Activated naive CD4-positive, alpha-beta T cell treated with anti-CD3 and anti-CD28 coated beads, Interleukin-2, amount 10 ng/mL, durations not matched to agents 7 days and 5 days (primary cell): ENCODE measurements at regions not wholly inside any gene's neighbourhood (a gene's known extent, or its start where the extent isn't known, plus 50 kb on each side); places are given as distances from the start of the nearest gene placed in this dataset.
"Not testable (repeated sequence)": the region's sequence is repeated elsewhere in the genome, so short reads cannot be mapped to it uniquely, and the experiment has no call there.

Experiments used
- CTCF ChIA-PET: fragments of 350-600 bp; sonication (Branson Sonifier 250); formaldehyde crosslinking; loops from one replicate; lab custom pipeline; 2021; ENCODE audit warnings: antibody characterized with exemption; lab: Charles Lee
- DNase-seq: peaks from one replicate; pipeline ENCODE4 v3.0.0-alpha.2; 2020
- H3K27ac Mint-ChIP-seq: one replicate; pipeline ENCODE4 v1.8.0; 2021; ENCODE audit warnings: mild to moderate bottlenecking, moderate library complexity, mixed read lengths
- H3K27me3 Mint-ChIP-seq: one replicate; pipeline ENCODE4 v1.8.0; 2021; ENCODE audit warnings: mild to moderate bottlenecking, mixed read lengths
- H3K36me3 Mint-ChIP-seq: one replicate; pipeline ENCODE4 v1.8.0; 2021; ENCODE audit warnings: mixed read lengths
- H3K4me1 Mint-ChIP-seq: one replicate; pipeline ENCODE4 v1.8.0; 2021; ENCODE audit warnings: mixed read lengths
- H3K4me3 Mint-ChIP-seq: one replicate; pipeline ENCODE4 v1.8.0; 2021; ENCODE audit warnings: mild to moderate bottlenecking, moderate library complexity, mixed read lengths
- H3K9me3 Mint-ChIP-seq: one replicate; pipeline ENCODE4 v1.8.0; 2021; ENCODE audit warnings: mixed read lengths

DNA sequence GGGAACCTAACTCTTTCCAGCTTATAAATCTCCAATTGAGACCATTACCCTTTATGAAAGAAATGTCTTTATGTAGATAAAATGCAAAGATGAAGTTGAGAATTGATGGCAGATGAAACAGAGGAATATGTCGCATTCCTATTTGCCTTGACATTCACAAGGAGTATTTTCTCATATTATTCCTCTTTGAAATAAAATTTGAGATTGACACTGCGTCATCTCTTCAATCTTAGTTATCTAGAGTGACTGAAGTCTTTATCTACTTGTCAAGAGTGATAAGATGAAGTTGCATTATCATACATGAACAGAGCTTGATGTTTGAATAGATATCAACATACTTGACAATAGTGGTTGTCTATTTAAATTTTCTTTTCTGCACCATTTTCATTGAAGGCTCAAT lies 574.4 kb upstream of the SOX9 start:
- no peak for DNase-seq
- Mint-ChIP-seq H3K9me3 (peaks cover 19% of the 10 kb centered on the region), H3K27me3 (no peaks in the 10 kb centered on the region), H3K4me1 (no peaks in the 10 kb centered on the region), H3K27ac (no peak overlapping the region), H3K36me3 (no peaks in the 10 kb centered on the region), H3K4me3 (no peak overlapping the region)
- CTCF ChIA-PET, result no interaction called here

DNA sequence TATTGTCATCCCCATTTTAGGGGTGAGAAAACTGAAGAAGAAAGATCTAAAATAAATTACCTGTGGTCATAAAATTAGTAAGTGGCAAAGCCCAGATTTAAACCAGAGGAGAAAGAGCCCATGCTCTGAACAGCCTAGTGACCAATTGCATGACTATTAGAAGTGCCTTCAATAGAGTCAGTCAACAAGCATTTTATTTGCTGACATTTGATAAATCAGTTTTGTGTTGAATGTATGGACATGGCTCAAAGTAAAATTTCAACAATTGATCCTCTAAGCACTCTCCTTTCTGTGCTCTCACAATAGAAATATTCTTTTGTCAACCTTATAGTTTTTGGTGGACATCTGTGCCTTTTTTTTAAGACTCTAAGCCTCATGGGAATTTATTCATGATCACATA lies 572.9 kb upstream of the SOX9 start:
- Mint-ChIP-seq H3K27ac (no peak overlapping the region), H3K4me1 (no peaks in the 10 kb centered on the region), H3K4me3 (no peak overlapping the region), H3K27me3 (no peaks in the 10 kb centered on the region), H3K36me3 (no peaks in the 10 kb centered on the region), H3K9me3 (peaks cover 22% of the 10 kb centered on the region)
- no peak for DNase-seq
- CTCF ChIA-PET, result no interaction called here

DNA sequence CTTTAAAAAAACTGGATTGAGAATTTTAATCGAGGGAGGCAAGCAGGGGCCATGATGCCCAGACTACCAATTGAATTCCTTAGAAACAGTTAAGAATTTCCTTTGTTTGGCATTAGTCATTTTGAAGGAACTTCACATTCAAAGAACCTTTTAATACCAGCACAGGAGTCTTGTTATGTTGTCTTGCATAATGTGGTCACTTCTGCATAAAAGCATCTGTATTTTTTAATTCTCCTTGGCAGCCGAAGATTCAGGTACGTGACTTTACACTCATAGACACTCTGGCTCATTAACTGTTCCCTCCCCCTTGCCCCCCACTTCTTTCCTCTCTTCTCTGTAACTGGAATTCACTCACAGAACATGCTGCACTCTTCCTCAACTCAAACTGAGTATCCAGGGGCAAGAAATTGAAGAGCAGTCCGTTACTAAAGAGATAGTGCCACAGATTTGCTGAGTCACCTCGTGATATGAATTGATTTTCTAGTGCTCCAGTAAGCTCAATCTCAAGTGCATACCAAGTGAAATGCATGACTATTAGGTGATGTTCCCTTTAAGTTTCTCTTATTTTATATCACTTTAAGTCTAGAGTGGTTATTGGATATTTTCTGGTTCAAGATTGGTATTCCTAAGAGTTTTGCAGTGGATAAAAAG lies 572.2 kb upstream of the SOX9 start:
- H3K9me3 Mint-ChIP-seq, result peaks cover 26% of the 10 kb centered on the region
- no peaks in the 10 kb centered on the region for H3K36me3 Mint-ChIP-seq
- no peak overlapping the region for H3K27ac Mint-ChIP-seq
- DNase-seq, result no peak
- no peaks in the 10 kb centered on the region for H3K27me3 Mint-ChIP-seq
- H3K4me3 Mint-ChIP-seq, result no peak overlapping the region
- H3K4me1 Mint-ChIP-seq, result no peaks in the 10 kb centered on the region
- CTCF ChIA-PET, result no interaction called here

DNA sequence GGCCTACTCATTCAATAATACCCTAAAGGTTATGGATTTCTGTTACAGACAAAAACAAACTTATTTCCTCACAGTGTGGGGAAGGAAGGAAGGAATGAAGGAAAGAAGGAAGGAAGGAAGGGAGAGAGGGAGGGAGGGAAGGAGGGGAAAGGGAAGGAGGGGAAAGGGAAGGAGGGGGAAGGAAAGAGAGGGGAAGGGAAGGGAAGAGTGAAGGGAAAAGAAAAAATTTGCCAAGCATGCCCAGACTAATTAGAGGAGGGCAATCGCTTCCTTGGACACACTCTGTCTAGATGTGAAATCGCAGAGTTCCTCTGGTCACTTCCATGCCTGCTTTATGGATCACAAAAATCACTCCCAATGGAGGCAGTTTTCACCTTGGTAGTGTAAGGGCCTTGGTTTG lies 570.1 kb upstream of the SOX9 start:
- H3K4me3 Mint-ChIP-seq, result no peak overlapping the region
- no peaks in the 10 kb centered on the region for H3K4me1 Mint-ChIP-seq
- peaks cover 18% of the 10 kb centered on the region for H3K9me3 Mint-ChIP-seq
- CTCF ChIA-PET, result no interaction called here
- no peak overlapping the region for H3K27ac Mint-ChIP-seq
- H3K36me3 Mint-ChIP-seq, result no peaks in the 10 kb centered on the region
- H3K27me3 Mint-ChIP-seq, result no peaks in the 10 kb centered on the region
- no peak for DNase-seq

DNA sequence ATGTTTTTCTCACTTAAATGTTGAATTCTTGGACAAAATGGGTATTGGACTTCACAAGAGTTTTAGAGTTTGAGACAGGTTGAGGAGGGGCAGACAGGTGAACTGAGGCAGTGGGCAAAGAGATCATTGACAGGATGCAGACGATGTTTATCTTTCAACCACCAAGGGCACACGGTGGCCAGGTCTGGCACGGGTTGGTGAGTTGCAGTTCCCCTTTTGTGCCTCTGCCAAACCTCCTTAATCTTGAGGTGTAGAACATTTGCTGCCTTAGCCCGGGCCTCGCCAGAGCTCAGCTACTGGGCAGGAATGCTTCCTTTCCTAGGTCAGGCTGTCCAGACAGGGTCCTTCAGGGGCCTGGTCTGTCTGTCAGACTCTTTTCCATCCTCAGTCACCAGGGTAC lies 567.4 kb upstream of the SOX9 start:
- H3K4me1 Mint-ChIP-seq, result no peaks in the 10 kb centered on the region
- DNase-seq, result no peak
- no peaks in the 10 kb centered on the region for H3K27me3 Mint-ChIP-seq
- H3K36me3 Mint-ChIP-seq, result no peaks in the 10 kb centered on the region
- H3K9me3 Mint-ChIP-seq, result peaks cover 26% of the 10 kb centered on the region
- CTCF ChIA-PET, result no interaction called here
- no peak overlapping the region for H3K4me3 Mint-ChIP-seq
- no peak overlapping the region for H3K27ac Mint-ChIP-seq

DNA sequence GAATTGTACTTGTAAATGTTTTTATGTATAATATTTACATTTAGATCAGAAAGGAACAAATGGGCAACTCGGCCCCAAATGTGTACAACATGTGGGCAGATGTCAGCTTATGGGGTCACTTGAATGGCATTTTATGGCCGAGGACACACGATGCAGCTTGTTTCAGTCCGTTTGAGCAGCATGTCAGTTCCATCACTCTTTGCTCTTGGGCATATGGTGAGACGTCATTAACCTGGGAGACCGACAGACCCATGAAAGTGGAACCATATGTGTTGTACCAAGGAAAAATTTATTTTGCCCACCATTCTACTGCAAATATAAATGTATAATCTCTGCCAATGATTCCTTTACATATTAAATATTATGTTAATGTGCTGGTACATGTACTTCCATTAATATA lies 561.9 kb upstream of the SOX9 start:
- Mint-ChIP-seq H3K36me3 (no peaks in the 10 kb centered on the region), H3K4me1 (no peaks in the 10 kb centered on the region), H3K9me3 (peaks cover 17% of the 10 kb centered on the region), H3K27me3 (no peaks in the 10 kb centered on the region), H3K4me3 (no peak overlapping the region), H3K27ac (no peak overlapping the region)
- CTCF ChIA-PET, result no interaction called here
- no peak for DNase-seq

DNA sequence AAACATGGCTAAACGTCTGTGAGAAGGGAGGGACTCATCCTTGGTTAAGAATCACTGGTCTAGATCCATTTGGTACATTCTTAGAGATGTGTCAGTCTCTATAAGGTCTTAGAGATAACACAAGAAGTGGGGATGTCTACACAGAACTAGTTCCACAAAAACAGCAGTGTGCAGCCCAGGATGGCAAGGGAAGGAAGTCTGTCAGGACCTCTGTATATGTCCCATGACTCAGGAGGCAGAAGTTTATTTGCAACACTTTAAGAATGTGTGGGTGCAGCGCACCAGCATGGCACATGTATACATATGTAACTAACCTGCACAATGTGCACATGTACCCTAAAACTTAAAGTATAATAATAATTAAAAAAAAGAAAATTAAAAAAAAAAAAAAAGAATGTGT lies 548.5 kb upstream of the SOX9 start:
- Mint-ChIP-seq H3K27me3 (no peaks in the 10 kb centered on the region), H3K36me3 (no peaks in the 10 kb centered on the region), H3K9me3 (peaks cover 11% of the 10 kb centered on the region), H3K4me1 (no peaks in the 10 kb centered on the region), H3K27ac (no peak overlapping the region), H3K4me3 (no peak overlapping the region)
- CTCF ChIA-PET, result no interaction called here
- no peak for DNase-seq

DNA sequence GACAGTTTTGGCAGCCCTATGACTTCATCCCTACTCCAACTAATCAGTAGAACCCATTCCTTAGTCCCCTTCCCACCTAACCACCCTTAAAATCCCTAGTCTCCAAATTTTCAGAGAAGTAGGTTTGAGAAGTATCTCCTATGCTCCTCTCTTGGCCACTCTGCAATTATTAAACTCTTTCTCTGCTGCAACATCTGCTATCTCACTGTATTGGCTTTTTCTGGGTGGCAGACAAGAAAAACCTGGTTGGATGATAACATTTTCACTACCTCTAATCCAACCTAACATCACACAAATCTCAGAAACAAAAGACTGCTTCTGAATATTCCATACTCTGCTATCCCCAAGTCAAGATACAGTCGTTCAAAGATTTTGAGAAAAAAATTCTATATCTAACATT lies 542.4 kb upstream of the SOX9 start:
- Mint-ChIP-seq H3K4me3 (no peak overlapping the region), H3K4me1 (no peaks in the 10 kb centered on the region), H3K36me3 (no peaks in the 10 kb centered on the region), H3K9me3 (peaks cover 9% of the 10 kb centered on the region), H3K27ac (no peak overlapping the region), H3K27me3 (no peaks in the 10 kb centered on the region)
- no peak for DNase-seq
- CTCF ChIA-PET, result no interaction called here

DNA sequence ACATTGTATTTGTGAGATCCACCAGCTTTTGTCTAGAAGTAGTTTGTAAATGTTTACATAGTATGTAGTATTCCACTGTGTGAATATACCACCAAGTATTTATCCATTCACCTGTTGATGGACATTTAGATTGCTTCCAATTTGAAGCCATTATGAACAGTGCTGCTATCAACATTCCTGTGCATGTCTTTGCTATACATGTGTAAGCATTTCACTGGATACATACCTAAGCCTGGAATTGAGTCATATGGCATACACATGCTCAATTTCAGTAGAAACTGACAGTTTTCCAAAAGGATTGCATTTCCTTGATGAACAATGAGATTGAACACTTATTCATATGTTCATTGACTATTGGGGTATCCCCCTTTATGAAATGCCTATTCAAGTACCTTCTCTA lies 540.6 kb upstream of the SOX9 start:
- Mint-ChIP-seq H3K27me3 (no peaks in the 10 kb centered on the region), H3K4me3 (no peak overlapping the region), H3K36me3 (no peaks in the 10 kb centered on the region), H3K9me3 (peaks cover 6% of the 10 kb centered on the region), H3K27ac (no peak overlapping the region), H3K4me1 (no peaks in the 10 kb centered on the region)
- DNase-seq, result no peak
- CTCF ChIA-PET, result no interaction called here

DNA sequence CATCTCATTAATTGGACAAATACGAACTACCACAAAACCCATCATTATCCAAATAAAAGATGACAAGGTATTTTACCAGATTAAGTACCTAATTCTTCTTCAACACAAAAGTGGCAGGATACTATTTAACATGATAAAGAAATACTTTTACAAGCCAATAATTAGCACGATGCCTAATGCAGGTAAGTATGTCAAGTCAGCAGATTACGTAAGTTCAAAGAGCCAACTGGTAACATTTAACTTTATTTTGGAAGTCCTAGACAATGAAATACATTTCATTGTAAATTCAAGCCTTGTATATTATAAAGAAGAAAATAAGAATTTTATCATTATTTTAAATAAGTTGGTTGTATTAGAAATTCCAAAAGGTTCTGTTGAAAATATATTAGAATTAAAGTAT lies 535.3 kb upstream of the SOX9 start:
- CTCF ChIA-PET, result no interaction called here
- DNase-seq, result no peak
- no peaks in the 10 kb centered on the region for H3K4me1 Mint-ChIP-seq
- H3K4me3 Mint-ChIP-seq, result no peak overlapping the region
- H3K27ac Mint-ChIP-seq, result no peak overlapping the region
- H3K27me3 Mint-ChIP-seq, result no peaks in the 10 kb centered on the region
- no peaks in the 10 kb centered on the region for H3K9me3 Mint-ChIP-seq
- no peaks in the 10 kb centered on the region for H3K36me3 Mint-ChIP-seq

DNA sequence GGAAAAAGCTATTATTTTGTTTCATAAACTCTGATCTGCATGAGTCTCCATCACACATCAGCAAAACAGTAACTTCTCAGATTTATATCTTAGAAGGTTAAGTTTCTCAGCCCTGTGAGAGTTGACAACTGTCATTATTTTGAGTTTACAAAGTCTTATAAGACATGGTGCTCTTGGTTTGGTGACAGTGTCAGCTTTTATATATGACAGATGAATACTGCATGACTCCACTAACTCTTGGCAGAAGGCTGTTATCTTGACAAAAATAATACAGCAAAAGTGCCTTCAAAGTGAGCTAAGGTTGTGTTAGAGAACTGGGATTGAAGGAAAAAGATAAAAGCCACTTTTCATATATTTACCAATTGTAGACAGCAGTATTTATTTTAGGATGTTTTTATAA lies 528.4 kb upstream of the SOX9 start:
- peaks cover 4% of the 10 kb centered on the region for H3K9me3 Mint-ChIP-seq
- H3K27me3 Mint-ChIP-seq, result no peaks in the 10 kb centered on the region
- H3K4me1 Mint-ChIP-seq, result no peaks in the 10 kb centered on the region
- no peak overlapping the region for H3K4me3 Mint-ChIP-seq
- CTCF ChIA-PET, result no interaction called here
- no peaks in the 10 kb centered on the region for H3K36me3 Mint-ChIP-seq
- H3K27ac Mint-ChIP-seq, result no peak overlapping the region
- DNase-seq, result no peak

DNA sequence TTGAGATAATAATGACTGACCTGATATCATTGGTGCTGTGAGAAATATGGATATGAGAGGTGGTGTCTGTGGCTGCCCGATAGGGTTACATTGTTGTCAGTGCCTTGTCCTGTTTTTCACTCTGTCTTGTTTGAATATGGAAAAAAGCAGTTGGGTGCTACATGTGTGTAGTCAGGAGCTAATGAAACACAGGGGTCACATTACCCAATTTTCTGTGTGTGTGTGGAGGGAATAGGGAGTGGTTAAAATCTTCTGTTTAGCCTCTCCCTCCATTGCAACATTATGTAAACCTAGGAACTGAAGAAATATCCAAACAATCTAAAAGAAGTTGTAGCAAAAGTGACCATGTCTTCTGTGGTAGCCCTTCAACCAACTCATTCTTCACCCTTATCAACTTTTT lies 527.7 kb upstream of the SOX9 start:
- Mint-ChIP-seq H3K4me3 (no peak overlapping the region), H3K27me3 (no peaks in the 10 kb centered on the region), H3K27ac (no peak overlapping the region), H3K36me3 (no peaks in the 10 kb centered on the region), H3K9me3 (peaks cover 4% of the 10 kb centered on the region), H3K4me1 (no peaks in the 10 kb centered on the region)
- CTCF ChIA-PET, result no interaction called here
- no peak for DNase-seq

DNA sequence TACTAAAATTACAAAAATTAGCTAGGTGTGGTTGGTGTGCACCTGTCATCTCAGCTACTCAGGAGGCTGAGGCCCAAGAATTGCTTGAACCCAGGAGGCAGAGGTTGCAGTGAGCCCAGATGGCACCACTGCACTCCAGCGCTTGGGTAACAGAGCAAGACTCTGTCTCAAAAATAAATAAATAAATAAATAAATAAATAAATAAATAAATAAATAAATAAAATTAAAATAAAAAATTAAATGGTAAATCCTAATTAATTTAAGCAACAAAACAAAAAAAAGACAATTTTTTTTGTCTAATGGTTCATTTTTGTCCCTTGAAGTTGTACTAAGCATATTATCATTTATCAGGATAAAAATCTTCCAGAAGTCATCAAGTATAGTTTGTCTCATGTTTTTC lies 521.2 kb upstream of the SOX9 start:
- H3K36me3 Mint-ChIP-seq, H3K9me3 Mint-ChIP-seq, H3K4me3 Mint-ChIP-seq, H3K27me3 Mint-ChIP-seq, H3K27ac Mint-ChIP-seq, DNase-seq, CTCF ChIA-PET, H3K4me1 Mint-ChIP-seq: not testable (repeated sequence)

DNA sequence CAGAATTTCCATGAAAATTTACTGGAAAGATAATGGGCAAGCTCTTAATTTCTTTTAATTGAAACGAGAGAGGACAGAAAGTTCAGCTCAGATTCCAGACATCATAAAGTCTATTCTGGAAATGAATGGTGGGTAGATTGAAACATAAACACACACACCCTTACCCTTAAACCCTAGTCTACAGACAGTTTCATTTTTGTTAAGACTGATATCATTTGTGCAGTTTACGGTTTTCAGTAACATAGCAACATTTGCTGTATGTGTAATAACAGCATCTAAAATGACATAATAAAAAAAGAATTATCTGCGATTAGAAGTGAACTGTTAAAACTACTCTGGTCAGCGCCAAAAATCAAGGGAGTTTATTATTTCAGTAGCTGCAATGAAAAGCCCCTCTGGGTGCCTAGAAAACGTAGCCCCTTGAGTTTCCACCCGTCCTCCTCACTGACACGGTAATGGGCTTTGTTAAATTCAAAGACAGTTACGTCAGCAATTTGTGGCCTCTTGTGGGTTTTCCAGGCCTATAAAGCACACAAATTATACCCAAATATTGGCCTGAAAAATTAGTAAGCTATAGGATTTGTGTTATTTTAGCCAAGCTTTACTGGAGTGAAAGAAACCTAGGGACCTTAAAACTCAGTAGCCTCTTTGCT lies 520.6 kb upstream of the SOX9 start:
- H3K9me3 Mint-ChIP-seq, result peaks cover 2% of the 10 kb centered on the region
- CTCF ChIA-PET, result no interaction called here
- no peaks in the 10 kb centered on the region for H3K4me1 Mint-ChIP-seq

DNA sequence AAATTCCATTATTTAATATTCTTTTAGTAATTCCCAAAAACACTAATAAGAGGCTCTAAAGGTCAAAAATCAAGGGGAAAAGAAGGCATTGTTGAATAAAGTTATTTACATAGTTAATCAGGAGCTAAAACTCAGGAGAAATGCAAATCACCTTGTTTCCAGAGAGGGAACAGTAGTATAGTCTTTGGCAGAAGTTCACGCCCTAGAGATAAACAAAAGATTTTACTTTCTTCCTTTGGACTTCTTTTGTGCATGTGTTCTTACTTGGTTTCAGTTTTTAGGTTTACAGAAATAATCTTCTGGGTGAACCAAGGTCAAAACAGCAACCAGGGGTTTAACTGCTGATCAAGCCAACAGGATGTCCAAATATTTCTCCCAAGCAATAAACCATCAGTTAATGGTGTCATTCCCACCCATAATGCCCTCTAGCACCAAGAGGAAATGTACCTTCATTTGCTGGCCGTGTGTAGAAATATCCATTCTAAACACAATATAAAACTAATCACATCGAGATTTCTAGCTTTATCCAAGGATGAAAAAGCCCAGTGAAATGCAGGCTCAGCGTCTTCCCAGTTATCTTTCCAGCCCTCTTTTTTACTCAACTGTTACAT lies 518.8 kb upstream of the SOX9 start:
- Mint-ChIP-seq H3K27ac (no peak overlapping the region), H3K27me3 (no peaks in the 10 kb centered on the region), H3K4me1 (no peaks in the 10 kb centered on the region), H3K9me3 (peaks cover 2% of the 10 kb centered on the region), H3K4me3 (no peak overlapping the region), H3K36me3 (no peaks in the 10 kb centered on the region)
- CTCF ChIA-PET, result no interaction called here
- DNase-seq, result no peak

More for the DNA sequence above, 520.6 kb upstream of the SOX9 start:
- Mint-ChIP-seq H3K4me3 (no peak overlapping the region), H3K27ac (no peak overlapping the region), H3K36me3 (no peaks in the 10 kb centered on the region), H3K27me3 (no peaks in the 10 kb centered on the region)
- no peak for DNase-seq
